OCI-LY3 (cell line): ENCODE measurements at regions not wholly inside any gene's neighbourhood (a gene's known extent, or its start where the extent isn't known, plus 50 kb on each side); places are given as distances from the start of the nearest gene placed in this dataset.
"Not testable (repeated sequence)": the region's sequence is repeated elsewhere in the genome, so short reads cannot be mapped to it uniquely, and the experiment has no call there.

Source experiments
- H2AFZ ChIP-seq: fragments of 200-600, 300-600 bp; shearing (Covaris generic); 2 replicates; pipeline ENCODE4 v1.6.0; 2014; ENCODE audit warnings: antibody characterized with exemption, low read depth, low read length
- H3K27ac ChIP-seq: fragments of 200-600, 300-600 bp; sonication (generic); 2 replicates; pipeline ENCODE4 v1.5.1; 2014; ENCODE audit warnings: mild to moderate bottlenecking, low read length, moderate library complexity, mixed read lengths
- H3K27me3 ChIP-seq: fragments of 200-600, 300-600 bp; sonication (generic); 2 replicates; pipeline ENCODE4 v1.6.1; 2014; ENCODE audit warnings: low read depth, low read length, mixed read lengths
- H3K36me3 ChIP-seq: fragments of 200-600, 300-600 bp; sonication (generic); replicated peaks from 2 replicates; pipeline ENCODE3; 2014; ENCODE audit warnings: low read depth, low read length, mixed read lengths
- H3K4me1 ChIP-seq: fragments of 300-600, 200-600 bp; sonication (generic); 2 replicates; pipeline ENCODE4 v1.6.1; 2014; ENCODE audit warnings: low read length, mixed read lengths
- H3K4me2 ChIP-seq: fragments of 200-600, 300-600 bp; sonication (generic); 2 replicates; pipeline ENCODE4 v1.6.1; 2014; ENCODE audit warnings: low read length, mixed read lengths
- H3K4me3 ChIP-seq: fragments of 300-600, 200-600 bp; sonication (generic); 2 replicates; pipeline ENCODE4 v1.5.1; 2014; ENCODE audit warnings: antibody characterized with exemption, mild to moderate bottlenecking, low read length, moderate library complexity
- H3K79me2 ChIP-seq: fragments of 300-600, 200-600 bp; shearing (Covaris generic); 2 replicates; pipeline ENCODE4 v1.6.1; 2014; ENCODE audit warnings: mild to moderate bottlenecking, low read length, mixed read lengths
- H3K9ac ChIP-seq: fragments of 300-600, 200-600 bp; shearing (Covaris generic); 2 replicates; pipeline ENCODE4 v1.6.0; 2014; ENCODE audit warnings: mild to moderate bottlenecking, low read length, moderate library complexity
- H3K9me3 ChIP-seq: fragments of 200-600, 300-600 bp; shearing (Covaris generic); 2 replicates; pipeline ENCODE4 v1.6.1; 2014; ENCODE audit warnings: low read length, mixed read lengths; ENCODE audit not compliant: insufficient read depth
- H4K20me1 ChIP-seq: fragments of 200-600, 300-600 bp; sonication (generic); 2 replicates; pipeline ENCODE4 v1.6.1; 2016; ENCODE audit warnings: low read length, mixed read lengths; ENCODE audit not compliant: insufficient read depth
- EZH2phosphoT487 ChIP-seq: fragments of 200-600 bp; shearing (Covaris generic); IDR thresholded peaks from 2 replicates; pipeline ENCODE4 v1.6.1; 2018; ENCODE audit warnings: antibody characterized with exemption, mixed run types, low read depth
- TF ChIP-seq, protein P1 (sequence below): fragments of 200-600, 300-600 bp; sonication (generic); IDR thresholded peaks from 2 replicates; pipeline ENCODE4 v1.5.1; 2014; ENCODE audit warnings: antibody characterized with exemption, low read length, low read depth

DNA sequence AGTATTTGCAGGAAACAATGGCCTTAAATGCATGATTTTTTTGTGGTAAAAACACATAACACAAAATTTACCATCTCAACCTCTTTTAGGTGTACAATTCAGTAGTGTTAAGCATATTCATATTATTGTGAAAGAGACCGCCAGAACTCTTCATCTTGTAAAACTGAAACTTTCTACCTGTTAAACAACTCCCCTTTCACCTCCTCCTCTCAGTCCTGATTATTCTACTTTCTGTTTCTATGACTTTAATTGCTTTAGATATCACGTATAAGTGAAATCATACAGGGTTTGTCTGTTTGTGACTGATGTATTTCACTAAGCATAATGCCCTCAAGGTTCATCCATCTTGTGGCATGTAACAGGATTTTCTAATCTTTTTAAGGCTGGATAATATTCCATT, 353.4 kb downstream of the ADAMTS20 start:
- H3K9me3 ChIP-seq, result no peaks in the 10 kb centered on the region
- H3K27ac ChIP-seq, result no peak overlapping the region
- H3K4me1 ChIP-seq, result no peaks in the 10 kb centered on the region; the same call in 1 of the 2 replicates
- no peak overlapping the region for H3K4me3 ChIP-seq
- no peak for TF ChIP-seq EZH2phosphoT487
- TF ChIP-seq, protein P1, sequence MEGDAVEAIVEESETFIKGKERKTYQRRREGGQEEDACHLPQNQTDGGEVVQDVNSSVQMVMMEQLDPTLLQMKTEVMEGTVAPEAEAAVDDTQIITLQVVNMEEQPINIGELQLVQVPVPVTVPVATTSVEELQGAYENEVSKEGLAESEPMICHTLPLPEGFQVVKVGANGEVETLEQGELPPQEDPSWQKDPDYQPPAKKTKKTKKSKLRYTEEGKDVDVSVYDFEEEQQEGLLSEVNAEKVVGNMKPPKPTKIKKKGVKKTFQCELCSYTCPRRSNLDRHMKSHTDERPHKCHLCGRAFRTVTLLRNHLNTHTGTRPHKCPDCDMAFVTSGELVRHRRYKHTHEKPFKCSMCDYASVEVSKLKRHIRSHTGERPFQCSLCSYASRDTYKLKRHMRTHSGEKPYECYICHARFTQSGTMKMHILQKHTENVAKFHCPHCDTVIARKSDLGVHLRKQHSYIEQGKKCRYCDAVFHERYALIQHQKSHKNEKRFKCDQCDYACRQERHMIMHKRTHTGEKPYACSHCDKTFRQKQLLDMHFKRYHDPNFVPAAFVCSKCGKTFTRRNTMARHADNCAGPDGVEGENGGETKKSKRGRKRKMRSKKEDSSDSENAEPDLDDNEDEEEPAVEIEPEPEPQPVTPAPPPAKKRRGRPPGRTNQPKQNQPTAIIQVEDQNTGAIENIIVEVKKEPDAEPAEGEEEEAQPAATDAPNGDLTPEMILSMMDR, result no peak
- H3K4me2 ChIP-seq, result no peak overlapping the region
- no peaks in the 10 kb centered on the region for H3K79me2 ChIP-seq
- H3K27me3 ChIP-seq, result no peaks in the 10 kb centered on the region
- H2AFZ ChIP-seq, result no peak overlapping the region
- H3K36me3 ChIP-seq, result no peaks in the 10 kb centered on the region
- H3K9ac ChIP-seq, result no peak overlapping the region
- no peaks in the 10 kb centered on the region for H4K20me1 ChIP-seq

DNA sequence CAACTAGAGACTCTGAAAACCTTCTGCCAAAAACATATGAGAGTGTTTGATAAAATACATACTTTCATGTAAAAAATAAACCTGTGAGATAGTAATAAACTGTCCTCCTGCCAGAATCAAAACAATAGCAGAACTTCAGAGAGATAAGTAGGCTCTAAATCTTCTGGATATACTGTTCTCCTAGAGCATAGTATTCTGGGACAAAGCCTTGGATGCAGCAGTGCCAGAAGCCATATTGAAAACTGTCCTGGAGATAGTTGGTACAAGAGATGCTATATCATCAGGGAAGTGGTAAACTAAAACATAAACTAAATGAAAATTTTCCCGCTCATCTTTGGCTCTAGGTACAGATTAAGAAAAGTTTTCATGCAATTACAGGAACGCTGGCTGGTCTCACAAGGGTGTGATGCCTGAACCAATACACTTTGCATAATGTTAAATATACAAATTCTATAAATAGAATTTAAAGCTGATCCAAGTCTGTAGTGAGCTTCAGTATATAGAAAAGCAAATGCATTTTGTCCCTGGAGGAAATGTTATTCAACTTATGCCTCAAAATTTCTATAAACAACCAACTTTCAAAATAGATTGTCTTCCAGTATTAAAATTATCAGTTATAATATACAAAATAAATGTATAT, 355.6 kb downstream of the ADAMTS20 start:
- no peak overlapping the region for H3K4me3 ChIP-seq
- no peak overlapping the region for H2AFZ ChIP-seq
- no peaks in the 10 kb centered on the region for H3K79me2 ChIP-seq
- no peak overlapping the region for H3K27ac ChIP-seq
- no peak overlapping the region for H3K9ac ChIP-seq
- no peaks in the 10 kb centered on the region for H3K9me3 ChIP-seq
- H3K36me3 ChIP-seq, result no peaks in the 10 kb centered on the region
- TF ChIP-seq, protein P1, result no peak
- no peak for TF ChIP-seq EZH2phosphoT487
- H3K4me1 ChIP-seq, result no peaks in the 10 kb centered on the region; the same call in 1 of the 2 replicates
- H4K20me1 ChIP-seq, result no peaks in the 10 kb centered on the region
- no peaks in the 10 kb centered on the region for H3K27me3 ChIP-seq
- H3K4me2 ChIP-seq, result no peak overlapping the region

DNA sequence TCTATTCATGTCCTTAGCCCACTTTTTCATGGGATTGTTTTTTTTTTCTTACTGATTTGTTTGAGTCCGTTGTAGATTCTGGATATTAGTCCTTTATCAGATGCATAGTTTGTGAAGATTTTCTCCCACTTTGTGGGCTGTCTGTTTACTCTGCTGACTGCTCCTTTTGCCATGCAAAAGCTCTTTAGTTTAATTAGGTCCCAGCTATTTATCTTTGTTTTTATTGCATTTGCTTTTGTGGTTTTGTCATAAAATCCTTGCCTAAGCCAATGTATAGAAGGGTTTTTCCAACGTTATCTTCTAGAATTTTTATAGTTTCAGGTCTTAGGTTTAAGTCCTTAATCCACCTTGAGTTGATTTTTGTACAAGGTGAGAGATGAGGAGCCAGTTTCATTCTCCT, 358.9 kb downstream of the ADAMTS20 start:
- H3K79me2 ChIP-seq, H3K9ac ChIP-seq, H3K9me3 ChIP-seq, H3K36me3 ChIP-seq, H3K27me3 ChIP-seq, H4K20me1 ChIP-seq, H3K27ac ChIP-seq, H3K4me1 ChIP-seq, H3K4me2 ChIP-seq, H3K4me3 ChIP-seq, H2AFZ ChIP-seq: not testable (repeated sequence)

DNA sequence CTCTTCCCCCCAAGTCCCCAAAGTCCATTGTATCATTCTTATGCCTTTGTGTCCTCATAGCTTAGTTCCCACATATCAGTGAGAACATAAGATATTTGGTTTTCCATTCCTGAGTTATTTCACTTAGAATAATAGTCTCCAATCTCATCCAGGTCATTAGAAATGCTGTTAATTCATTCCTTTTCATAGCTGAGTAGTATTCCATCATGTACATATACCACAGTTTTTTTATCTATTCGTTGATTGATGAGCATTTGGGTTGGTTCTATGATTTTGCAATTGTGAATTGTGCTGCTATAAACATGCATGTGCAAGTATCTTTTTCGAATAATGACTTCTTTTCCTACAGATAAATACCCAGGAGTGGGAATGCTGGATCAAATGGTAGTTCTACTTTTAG, 359.6 kb downstream of the ADAMTS20 start:
- H3K27me3 ChIP-seq, H3K4me1 ChIP-seq, H3K27ac ChIP-seq, H3K9me3 ChIP-seq, H4K20me1 ChIP-seq, H3K9ac ChIP-seq, H3K79me2 ChIP-seq, H3K4me2 ChIP-seq, H3K36me3 ChIP-seq, H3K4me3 ChIP-seq, H2AFZ ChIP-seq: not testable (repeated sequence)

DNA sequence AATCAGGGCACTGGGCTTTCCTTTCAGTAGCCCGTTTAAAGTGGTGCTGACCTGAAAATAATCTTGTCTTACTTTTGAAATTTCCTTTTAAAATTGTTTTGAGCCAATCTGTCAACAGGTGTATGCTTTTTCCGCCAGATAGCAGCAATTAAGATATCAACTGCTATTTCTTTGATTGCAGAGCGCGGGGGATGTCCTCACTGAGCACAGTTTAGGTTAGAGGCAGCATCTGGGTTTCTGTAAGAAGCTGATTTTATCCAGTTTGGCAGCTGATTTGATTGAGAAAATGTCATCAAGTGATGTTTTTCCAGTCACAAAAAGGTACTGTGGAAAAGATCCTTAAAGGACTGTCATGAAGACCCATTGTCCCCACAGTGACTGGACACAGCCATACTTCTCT, 371.8 kb downstream of the ADAMTS20 start:
- H3K4me1 ChIP-seq, result no peaks in the 10 kb centered on the region
- no peaks in the 10 kb centered on the region for H3K36me3 ChIP-seq
- H3K4me3 ChIP-seq, result no peak overlapping the region
- H2AFZ ChIP-seq, result no peak overlapping the region
- no peak overlapping the region for H3K9ac ChIP-seq
- no peaks in the 10 kb centered on the region for H3K9me3 ChIP-seq
- H3K79me2 ChIP-seq, result no peaks in the 10 kb centered on the region
- H3K4me2 ChIP-seq, result no peak overlapping the region
- H3K27ac ChIP-seq, result no peak overlapping the region
- TF ChIP-seq, protein P1, result no peak
- no peak for TF ChIP-seq EZH2phosphoT487
- no peaks in the 10 kb centered on the region for H3K27me3 ChIP-seq
- H4K20me1 ChIP-seq, result no peaks in the 10 kb centered on the region
